ENCODE measurements at regions not wholly inside any gene's neighbourhood (a gene's known extent, or its start where the extent isn't known, plus 50 kb on each side); places are given as distances from the start of the nearest gene placed in this dataset.
"Not testable (repeated sequence)": the region's sequence is repeated elsewhere in the genome, so short reads cannot be mapped to it uniquely, and the experiment has no call there.

GRCh38 chr6:164736090-164736489, 573.3 kb downstream of the C6orf118 start:
- H3K9me3 ChIP-seq (ENCODE audit: control insufficient read depth in 5 of 5, low read length in 5 of 5); H3K27me3 ChIP-seq (ENCODE audit: control insufficient read depth in 5 of 5, insufficient read depth in 4 of 5, low read length in 5 of 5); H3K4me3 ChIP-seq (ENCODE audit: low read depth in 1 of 5, low read length in 5 of 5); H3K36me3 ChIP-seq (ENCODE audit: control insufficient read depth in 5 of 5, insufficient read depth in 5 of 5, low read length in 5 of 5); H3K9ac ChIP-seq (ENCODE audit: low read length in 5 of 5); H3K4me1 ChIP-seq (ENCODE audit: control insufficient read depth in 5 of 5, insufficient read depth in 5 of 5, low read length in 5 of 5); H3K27ac ChIP-seq (ENCODE audit: low read depth, low read length): not testable (repeated sequence)

- no peaks in the 10 kb centered on the region for H3K27me3 ChIP-seq (ENCODE audit: control insufficient read depth in 5 of 5, insufficient read depth in 4 of 5, low read length in 5 of 5)
- peaks cover 0 to 3% (median 0%) of the 10 kb centered on the region in 5 donors for H3K9me3 ChIP-seq (ENCODE audit: control insufficient read depth in 5 of 5, low read length in 5 of 5)
- H3K4me1 ChIP-seq (ENCODE audit: control insufficient read depth in 5 of 5, insufficient read depth in 5 of 5, low read length in 5 of 5), result no peaks in the 10 kb centered on the region
- no peak overlapping the region for H3K9ac ChIP-seq (ENCODE audit: low read length in 5 of 5)
- no peak overlapping the region for H3K27ac ChIP-seq (ENCODE audit: low read depth, low read length)
- no peak overlapping the region for H3K4me3 ChIP-seq (ENCODE audit: low read depth in 1 of 5, low read length in 5 of 5)
- no peaks in the 10 kb centered on the region for H3K36me3 ChIP-seq (ENCODE audit: control insufficient read depth in 5 of 5, insufficient read depth in 5 of 5, low read length in 5 of 5)
These were observed 577.9 kb downstream of the C6orf118 start for GRCh38 chr6:164731539-164731938.

- no peaks in the 10 kb centered on the region for H3K4me1 ChIP-seq (ENCODE audit: control insufficient read depth in 5 of 5, insufficient read depth in 5 of 5, low read length in 5 of 5)
- H3K27ac ChIP-seq (ENCODE audit: low read depth, low read length), result no peak overlapping the region
- no peaks in the 10 kb centered on the region for H3K36me3 ChIP-seq (ENCODE audit: control insufficient read depth in 5 of 5, insufficient read depth in 5 of 5, low read length in 5 of 5)
- H3K4me3 ChIP-seq (ENCODE audit: low read depth in 1 of 5, low read length in 5 of 5), result no peak overlapping the region
- peaks cover 4 to 13% (median 9%) of the 10 kb centered on the region in 5 donors for H3K9me3 ChIP-seq (ENCODE audit: control insufficient read depth in 5 of 5, low read length in 5 of 5)
- H3K27me3 ChIP-seq (ENCODE audit: control insufficient read depth in 5 of 5, insufficient read depth in 4 of 5, low read length in 5 of 5), result no peaks in the 10 kb centered on the region
- H3K9ac ChIP-seq (ENCODE audit: low read length in 5 of 5), result no peak overlapping the region
These were observed 587.9 kb downstream of the C6orf118 start for GRCh38 chr6:164721460-164721859.

GRCh38 chr6:164700497-164700896, 608.9 kb downstream of the C6orf118 start:
- Histone ChIP-seq H3K4me1 (ENCODE audit: control insufficient read depth in 5 of 5, insufficient read depth in 5 of 5, low read length in 5 of 5) (peaks cover 0 to 3% (median 0%) of the 10 kb centered on the region in 5 donors), H3K27ac (ENCODE audit: low read depth, low read length) (no peak overlapping the region), H3K36me3 (ENCODE audit: control insufficient read depth in 5 of 5, insufficient read depth in 5 of 5, low read length in 5 of 5) (no peaks in the 10 kb centered on the region), H3K27me3 (ENCODE audit: control insufficient read depth in 5 of 5, insufficient read depth in 4 of 5, low read length in 5 of 5) (no peaks in the 10 kb centered on the region), H3K9me3 (ENCODE audit: control insufficient read depth in 5 of 5, low read length in 5 of 5) (peaks cover 0 to 5% (median 0%) of the 10 kb centered on the region in 5 donors), H3K4me3 (ENCODE audit: low read depth in 1 of 5, low read length in 5 of 5) (no peak overlapping the region), H3K9ac (ENCODE audit: low read length in 5 of 5) (no peak overlapping the region)

GRCh38 chr6:164695896-164696295, 613.5 kb downstream of the C6orf118 start:
- Histone ChIP-seq H3K4me3 (ENCODE audit: low read depth in 1 of 5, low read length in 5 of 5) (no peak overlapping the region), H3K4me1 (ENCODE audit: control insufficient read depth in 5 of 5, insufficient read depth in 5 of 5, low read length in 5 of 5) (peaks cover 0 to 3% (median 0%) of the 10 kb centered on the region in 5 donors), H3K27ac (ENCODE audit: low read depth, low read length) (no peak overlapping the region), H3K9me3 (ENCODE audit: control insufficient read depth in 5 of 5, low read length in 5 of 5) (no peaks in the 10 kb centered on the region), H3K9ac (ENCODE audit: low read length in 5 of 5) (no peak overlapping the region), H3K36me3 (ENCODE audit: control insufficient read depth in 5 of 5, insufficient read depth in 5 of 5, low read length in 5 of 5) (no peaks in the 10 kb centered on the region), H3K27me3 (ENCODE audit: control insufficient read depth in 5 of 5, insufficient read depth in 4 of 5, low read length in 5 of 5) (no peaks in the 10 kb centered on the region)

GRCh38 chr6:164694386-164694785, 615.0 kb downstream of the C6orf118 start:
- no peak overlapping the region for H3K9ac ChIP-seq (ENCODE audit: low read length in 5 of 5)
- no peaks in the 10 kb centered on the region for H3K27me3 ChIP-seq (ENCODE audit: control insufficient read depth in 5 of 5, insufficient read depth in 4 of 5, low read length in 5 of 5)
- no peaks in the 10 kb centered on the region for H3K36me3 ChIP-seq (ENCODE audit: control insufficient read depth in 5 of 5, insufficient read depth in 5 of 5, low read length in 5 of 5)
- H3K9me3 ChIP-seq (ENCODE audit: control insufficient read depth in 5 of 5, low read length in 5 of 5), result no peaks in the 10 kb centered on the region
- H3K27ac ChIP-seq (ENCODE audit: low read depth, low read length), result no peak overlapping the region
- H3K4me1 ChIP-seq (ENCODE audit: control insufficient read depth in 5 of 5, insufficient read depth in 5 of 5, low read length in 5 of 5), result peaks cover 0 to 3% (median 0%) of the 10 kb centered on the region in 5 donors
- H3K4me3 ChIP-seq (ENCODE audit: low read depth in 1 of 5, low read length in 5 of 5), result no peak overlapping the region

GRCh38 chr6:164693944-164694343, 615.5 kb downstream of the C6orf118 start:
- no peak overlapping the region for H3K9ac ChIP-seq (ENCODE audit: low read length in 5 of 5)
- H3K4me1 ChIP-seq (ENCODE audit: control insufficient read depth in 5 of 5, insufficient read depth in 5 of 5, low read length in 5 of 5), result peaks cover 0 to 3% (median 0%) of the 10 kb centered on the region in 5 donors
- no peak overlapping the region for H3K4me3 ChIP-seq (ENCODE audit: low read depth in 1 of 5, low read length in 5 of 5)
- H3K27me3 ChIP-seq (ENCODE audit: control insufficient read depth in 5 of 5, insufficient read depth in 4 of 5, low read length in 5 of 5), result no peaks in the 10 kb centered on the region
- no peaks in the 10 kb centered on the region for H3K9me3 ChIP-seq (ENCODE audit: control insufficient read depth in 5 of 5, low read length in 5 of 5)
- H3K27ac ChIP-seq (ENCODE audit: low read depth, low read length), result no peak overlapping the region
- H3K36me3 ChIP-seq (ENCODE audit: control insufficient read depth in 5 of 5, insufficient read depth in 5 of 5, low read length in 5 of 5), result no peaks in the 10 kb centered on the region

- Histone ChIP-seq H3K27me3 (ENCODE audit: control insufficient read depth in 5 of 5, insufficient read depth in 4 of 5, low read length in 5 of 5) (no peaks in the 10 kb centered on the region), H3K9ac (ENCODE audit: low read length in 5 of 5) (no peak overlapping the region), H3K4me1 (ENCODE audit: control insufficient read depth in 5 of 5, insufficient read depth in 5 of 5, low read length in 5 of 5) (peaks cover 0 to 3% (median 0%) of the 10 kb centered on the region in 5 donors), H3K36me3 (ENCODE audit: control insufficient read depth in 5 of 5, insufficient read depth in 5 of 5, low read length in 5 of 5) (no peaks in the 10 kb centered on the region), H3K4me3 (ENCODE audit: low read depth in 1 of 5, low read length in 5 of 5) (no peak overlapping the region), H3K9me3 (ENCODE audit: control insufficient read depth in 5 of 5, low read length in 5 of 5) (no peaks in the 10 kb centered on the region), H3K27ac (ENCODE audit: low read depth, low read length) (no peak overlapping the region)
These were observed 616.5 kb downstream of the C6orf118 start for GRCh38 chr6:164692772-164693510.

GRCh38 chr6:164690702-164691500, 618.5 kb downstream of the C6orf118 start:
- H3K27me3 ChIP-seq (ENCODE audit: control insufficient read depth in 5 of 5, insufficient read depth in 4 of 5, low read length in 5 of 5), result no peaks in the 10 kb centered on the region
- no peak overlapping the region for H3K9ac ChIP-seq (ENCODE audit: low read length in 5 of 5)
- H3K4me1 ChIP-seq (ENCODE audit: control insufficient read depth in 5 of 5, insufficient read depth in 5 of 5, low read length in 5 of 5), result peaks cover 0 to 3% (median 0%) of the 10 kb centered on the region in 5 donors
- H3K36me3 ChIP-seq (ENCODE audit: control insufficient read depth in 5 of 5, insufficient read depth in 5 of 5, low read length in 5 of 5), result no peaks in the 10 kb centered on the region
- H3K27ac ChIP-seq (ENCODE audit: low read depth, low read length), result no peak overlapping the region
- H3K4me3 ChIP-seq (ENCODE audit: low read depth in 1 of 5, low read length in 5 of 5), result no peak overlapping the region
- no peaks in the 10 kb centered on the region for H3K9me3 ChIP-seq (ENCODE audit: control insufficient read depth in 5 of 5, low read length in 5 of 5)

GRCh38 chr6:164690241-164690640, 619.2 kb downstream of the C6orf118 start:
- H3K27ac ChIP-seq (ENCODE audit: low read depth, low read length), result no peak overlapping the region
- H3K4me1 ChIP-seq (ENCODE audit: control insufficient read depth in 5 of 5, insufficient read depth in 5 of 5, low read length in 5 of 5), result no peaks in the 10 kb centered on the region
- no peaks in the 10 kb centered on the region for H3K36me3 ChIP-seq (ENCODE audit: control insufficient read depth in 5 of 5, insufficient read depth in 5 of 5, low read length in 5 of 5)
- H3K9me3 ChIP-seq (ENCODE audit: control insufficient read depth in 5 of 5, low read length in 5 of 5), result no peaks in the 10 kb centered on the region
- H3K9ac ChIP-seq (ENCODE audit: low read length in 5 of 5), result no peak overlapping the region
- H3K27me3 ChIP-seq (ENCODE audit: control insufficient read depth in 5 of 5, insufficient read depth in 4 of 5, low read length in 5 of 5), result no peaks in the 10 kb centered on the region
- H3K4me3 ChIP-seq (ENCODE audit: low read depth in 1 of 5, low read length in 5 of 5), result no peak overlapping the region

Data from subcutaneous abdominal adipose tissue (tissue), 5 donors.